SK-N-DZ (cell line): ENCODE measurements at regions not wholly inside any gene's neighbourhood (a gene's known extent, or its start where the extent isn't known, plus 50 kb on each side); places are given as distances from the start of the nearest gene placed in this dataset.

Source experiments
- DNase-seq: peaks from one replicate; pipeline ENCODE4 v3.0.0-alpha.2; 2015; ENCODE audit warnings: low spot score

- no peak for DNase-seq
Measured at GRCh38 chr10:130766071-130766470, 545.5 kb downstream of the TCERG1L start.

- DNase-seq = no peak
Measured at GRCh38 chr10:130767116-130767730, 544.3 kb downstream of the TCERG1L start.

GRCh38 chr10:130769146-130770017 lies 542.1 kb downstream of the TCERG1L start:
- no peak for DNase-seq

- DNase-seq = no peak
Measured at GRCh38 chr10:130770018-130770630, 541.4 kb downstream of the TCERG1L start.

GRCh38 chr10:130771491-130771946 lies 540.0 kb downstream of the TCERG1L start:
- DNase-seq = no peak

- DNase-seq = no peak
Measured at GRCh38 chr10:130772056-130772455, 539.5 kb downstream of the TCERG1L start.

GRCh38 chr10:130772676-130773075 lies 538.8 kb downstream of the TCERG1L start:
- DNase-seq = no peak

- no peak for DNase-seq
Measured at GRCh38 chr10:130773941-130774340, 537.6 kb downstream of the TCERG1L start.

- DNase-seq = no peak
Measured at GRCh38 chr10:130774871-130775270, 536.6 kb downstream of the TCERG1L start.

GRCh38 chr10:130775311-130775710 lies 536.2 kb downstream of the TCERG1L start:
- DNase-seq = no peak

GRCh38 chr10:130776724-130777123 lies 534.8 kb downstream of the TCERG1L start:
- no peak for DNase-seq

GRCh38 chr10:130777507-130778165 lies 533.9 kb downstream of the TCERG1L start:
- no peak for DNase-seq

GRCh38 chr10:130778166-130778545 lies 533.4 kb downstream of the TCERG1L start:
- DNase-seq = no peak

- DNase-seq = no peak
Measured at GRCh38 chr10:130780763-130781162, 530.8 kb downstream of the TCERG1L start.

GRCh38 chr10:130781206-130781605 lies 530.3 kb downstream of the TCERG1L start:
- DNase-seq = no peak

- DNase-seq = no peak
Measured at GRCh38 chr10:130781623-130782022, 529.9 kb downstream of the TCERG1L start.

GRCh38 chr10:130782467-130782866 lies 529.1 kb downstream of the TCERG1L start:
- DNase-seq = no peak

- no peak for DNase-seq
Measured at GRCh38 chr10:130784326-130784725, 527.2 kb downstream of the TCERG1L start.

GRCh38 chr10:130786365-130786966 lies 525.1 kb downstream of the TCERG1L start:
- DNase-seq = no peak

- no peak for DNase-seq
Measured at GRCh38 chr10:130787243-130787642, 524.3 kb downstream of the TCERG1L start.

- no peak for DNase-seq
Measured at GRCh38 chr10:130787821-130788220, 523.7 kb downstream of the TCERG1L start.

GRCh38 chr10:130790339-130790738 lies 521.2 kb downstream of the TCERG1L start:
- DNase-seq = peak; percentile 17
